H9 (cell line): ENCODE measurements at regions not wholly inside any gene's neighbourhood (a gene's known extent, or its start where the extent isn't known, plus 50 kb on each side); places are given as distances from the start of the nearest gene placed in this dataset.
"Not testable (repeated sequence)": the region's sequence is repeated elsewhere in the genome, so short reads cannot be mapped to it uniquely, and the experiment has no call there.

Experiments
- DNase-seq: peaks from one replicate; pipeline ENCODE4 v3.0.0-alpha.2; 2017
- H2AFZ ChIP-seq: one replicate; pipeline ENCODE4 v1.6.1; 2013; ENCODE audit warnings: mild to moderate bottlenecking, low read length, control low read depth, moderate library complexity
- H2AK5ac ChIP-seq: 2 replicates; pipeline ENCODE4 v1.6.1; 2013; ENCODE audit warnings: low read length, control low read depth, mixed read lengths; ENCODE audit not compliant: insufficient read length
- H2BK120ac ChIP-seq: one replicate; pipeline ENCODE4 v1.6.1; 2013; ENCODE audit warnings: low read depth, mild to moderate bottlenecking, low read length, control low read depth, inconsistent platforms; ENCODE audit not compliant: poor library complexity, severe bottlenecking
- H2BK12ac ChIP-seq: 2 replicates; pipeline ENCODE4 v1.6.1; 2013; ENCODE audit warnings: low read length, control low read depth, mixed read lengths, low read depth; ENCODE audit not compliant: insufficient read length
- H2BK15ac ChIP-seq: 2 replicates; pipeline ENCODE4 v1.6.1; 2013; ENCODE audit warnings: low read depth, low read length, control low read depth
- H2BK20ac ChIP-seq: one replicate; pipeline ENCODE4 v1.6.1; 2013; ENCODE audit warnings: low read depth, mild to moderate bottlenecking, low read length, control low read depth, inconsistent platforms; ENCODE audit not compliant: poor library complexity, severe bottlenecking
- H2BK5ac ChIP-seq: 2 replicates; pipeline ENCODE4 v1.6.1; 2013; ENCODE audit warnings: low read length, control low read depth, mixed read lengths; ENCODE audit not compliant: insufficient read length
- H3K14ac ChIP-seq: 2 replicates; pipeline ENCODE4 v1.6.1; 2013; ENCODE audit warnings: low read length, control low read depth; ENCODE audit not compliant: insufficient read depth
- H3K18ac ChIP-seq: 2 replicates; pipeline ENCODE4 v1.6.1; 2013; ENCODE audit warnings: low read depth, mild to moderate bottlenecking, mixed read lengths, low read length, control low read depth; ENCODE audit not compliant: insufficient read length
- H3K23ac ChIP-seq: 2 replicates; pipeline ENCODE4 v1.6.1; 2013; ENCODE audit warnings: low read length, control low read depth, mixed read lengths, low read depth; ENCODE audit not compliant: insufficient read length
- H3K23me2 ChIP-seq: 2 replicates; pipeline ENCODE4 v1.6.1; 2013; ENCODE audit warnings: low read depth, mild to moderate bottlenecking, mixed read lengths, low read length, control low read depth; ENCODE audit not compliant: insufficient read length, poor library complexity, severe bottlenecking
- H3K27ac ChIP-seq: 2 replicates; pipeline ENCODE4 v1.5.1; 2013; ENCODE audit warnings: low read length, control low read depth, mixed read lengths, low read depth; ENCODE audit not compliant: insufficient read length
- H3K27me3 ChIP-seq: 2 replicates; pipeline ENCODE4 v1.6.1; 2013; ENCODE audit warnings: low read length, control low read depth, inconsistent platforms; ENCODE audit not compliant: insufficient read depth
- H3K4ac ChIP-seq: 2 replicates; pipeline ENCODE4 v1.6.1; 2013; ENCODE audit warnings: low read depth, mild to moderate bottlenecking, control low read depth, inconsistent platforms, low read length, moderate library complexity
- H3K4me1 ChIP-seq: 2 replicates; pipeline ENCODE4 v1.6.1; 2013; ENCODE audit warnings: low read length, control low read depth, inconsistent platforms; ENCODE audit not compliant: insufficient read depth
- H3K4me2 ChIP-seq: 2 replicates; pipeline ENCODE4 v1.6.1; 2013; ENCODE audit warnings: low read length, control low read depth, mixed read lengths; ENCODE audit not compliant: insufficient read length, insufficient read depth
- H3K56ac ChIP-seq: 2 replicates; pipeline ENCODE4 v1.6.1; 2013; ENCODE audit warnings: low read depth, mild to moderate bottlenecking, mixed read lengths, low read length, control low read depth; ENCODE audit not compliant: insufficient read length
- H3K79me1 ChIP-seq: 2 replicates; pipeline ENCODE4 v1.6.1; 2013; ENCODE audit warnings: low read depth, mild to moderate bottlenecking, moderate library complexity, low read length, control low read depth, inconsistent platforms; ENCODE audit not compliant: insufficient read depth, poor library complexity, severe bottlenecking
- H3K79me2 ChIP-seq: 2 replicates; pipeline ENCODE4 v1.6.1; 2013; ENCODE audit warnings: low read length, control low read depth, inconsistent platforms; ENCODE audit not compliant: insufficient read depth
- H3K9ac ChIP-seq: 2 replicates; pipeline ENCODE4 v1.6.1; 2013; ENCODE audit warnings: low read length, control low read depth, mixed read lengths; ENCODE audit not compliant: insufficient read length; ENCODE audit errors: extremely low read depth
- H3K9me3 ChIP-seq: one replicate; pipeline ENCODE4 v1.6.1; 2013; ENCODE audit warnings: low read depth, low read length, inconsistent platforms; ENCODE audit not compliant: control insufficient read depth
- H3T11ph ChIP-seq: one replicate; pipeline ENCODE4 v1.6.1; 2013; ENCODE audit warnings: mild to moderate bottlenecking, low read length, control low read depth, inconsistent platforms
- H4K20me1 ChIP-seq: one replicate; pipeline ENCODE4 v1.6.1; 2013; ENCODE audit not compliant: control insufficient read depth, insufficient read length, insufficient read depth
- H4K5ac ChIP-seq: 2 replicates; pipeline ENCODE4 v1.6.1; 2013; ENCODE audit warnings: low read depth, mild to moderate bottlenecking, mixed read lengths, low read length, control low read depth; ENCODE audit not compliant: insufficient read length
- H4K8ac ChIP-seq: replicated peaks from 2 replicates; pipeline ENCODE4 v1.6.1; 2013; ENCODE audit warnings: low read length, control low read depth, mixed read lengths, low read depth; ENCODE audit not compliant: insufficient read length
- H4K91ac ChIP-seq: 2 replicates; pipeline ENCODE4 v1.6.1; 2013; ENCODE audit warnings: low read depth, mild to moderate bottlenecking, moderate library complexity, mixed read lengths, low read length, control low read depth; ENCODE audit not compliant: insufficient read length
- H3K27ac Mint-ChIP-seq, 3 experiments: 2 replicates in 2 of 3; 3 replicates in 1 of 3; pipeline ENCODE4 v1.8.0; 2020 to 2021; ENCODE audit warnings: mixed read lengths in 3 of 3, mild to moderate bottlenecking in 1 of 3, moderate library complexity in 1 of 3
- H3K27me3 Mint-ChIP-seq: 2 replicates; pipeline ENCODE4 v1.8.0; 2021; ENCODE audit warnings: low read depth, mild to moderate bottlenecking, moderate library complexity, mixed read lengths
- H3K36me3 Mint-ChIP-seq, 3 experiments: 2 replicates in 2 of 3; 3 replicates in 1 of 3; pipeline ENCODE4 v1.8.0; 2020 to 2021; ENCODE audit warnings: low read depth in 3 of 3, mixed read lengths in 3 of 3; ENCODE audit not compliant: insufficient read depth in 1 of 3
- H3K4me1 Mint-ChIP-seq, 2 experiments: 2 replicates each; pipeline ENCODE4 v1.8.0; 2020; ENCODE audit warnings: mixed read lengths in 2 of 2
- H3K4me3 Mint-ChIP-seq, 2 experiments: 2 replicates in 1 of 2; 3 replicates in 1 of 2; pipeline ENCODE4 v1.8.0; 2020 to 2021; ENCODE audit warnings: mild to moderate bottlenecking in 2 of 2, mixed read lengths in 2 of 2, moderate library complexity in 1 of 2
- H3K9me3 Mint-ChIP-seq, 2 experiments: 2 replicates in 1 of 2; 3 replicates in 1 of 2; pipeline ENCODE4 v1.8.0; 2020; ENCODE audit warnings: mild to moderate bottlenecking in 2 of 2, mixed read lengths in 2 of 2, moderate library complexity in 1 of 2
- WGBS: extraction: QIAGEN DNeasy Blood & Tissue Kit; methylation state at CpG from one replicate; pipeline ENCODE4 v1.1.7; 2013; ENCODE audit warnings: missing lambda C conversion rate, low lambda C conversion rate, mixed read lengths; ENCODE audit not compliant: insufficient read length; ENCODE audit errors: extremely low coverage; 5-methylcytosine and 5-hydroxymethylcytosine counted together

DNA sequence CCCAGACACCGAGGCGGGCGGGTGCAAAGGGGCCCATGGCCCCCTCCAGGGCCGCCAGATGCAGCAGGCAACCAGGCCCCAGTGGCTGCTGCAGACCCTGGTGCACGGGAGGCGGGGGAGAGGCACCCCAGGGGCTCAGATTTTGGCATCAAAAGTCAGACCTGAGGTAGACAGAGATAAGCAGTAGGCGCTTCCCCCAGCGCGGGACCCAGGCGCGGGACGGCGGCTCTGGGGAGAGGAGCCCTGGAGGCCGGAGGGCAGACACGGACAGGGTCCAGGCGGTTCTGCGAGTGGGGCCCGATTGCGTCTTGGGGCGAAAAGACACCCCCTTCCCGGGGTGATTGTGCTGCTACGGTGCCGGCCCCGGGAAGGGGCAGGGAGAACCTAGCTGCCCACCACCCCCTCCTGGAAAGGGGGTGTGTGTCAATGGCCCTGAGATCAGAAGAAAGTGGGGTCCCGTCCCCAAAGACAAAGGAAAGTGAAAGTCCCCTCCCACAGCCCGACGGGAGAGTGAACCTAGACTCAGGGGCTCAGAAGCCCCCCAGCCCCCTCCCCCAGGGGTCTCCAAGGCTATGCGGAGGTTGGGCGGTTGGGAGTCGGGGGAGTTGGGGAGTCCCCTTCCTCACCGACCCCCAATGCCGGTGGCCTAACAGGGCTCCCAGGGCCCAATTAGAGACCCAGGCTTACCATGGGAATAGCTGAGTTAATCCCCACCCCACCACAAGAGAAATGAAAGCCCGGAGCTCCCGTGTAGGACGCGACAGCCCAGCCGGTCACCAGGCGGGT, 178.5 kb downstream of the SPATA31A1 start:
- H3K23me2 ChIP-seq, H3K36me3 Mint-ChIP-seq, H2BK120ac ChIP-seq, H2AFZ ChIP-seq, H4K20me1 ChIP-seq, H3K18ac ChIP-seq, H2BK20ac ChIP-seq, H3T11ph ChIP-seq, H3K4me3 Mint-ChIP-seq, H2BK15ac ChIP-seq, H3K27ac Mint-ChIP-seq, H3K79me1 ChIP-seq, H4K91ac ChIP-seq, H3K27me3 Mint-ChIP-seq, H3K23ac ChIP-seq, DNase-seq, H4K5ac ChIP-seq, H3K56ac ChIP-seq, H3K14ac ChIP-seq, H3K4me1 ChIP-seq, H3K4ac ChIP-seq, H3K27ac ChIP-seq, H3K4me1 Mint-ChIP-seq, H2AK5ac ChIP-seq, H2BK12ac ChIP-seq, H4K8ac ChIP-seq, H3K27me3 ChIP-seq, H2BK5ac ChIP-seq, H3K79me2 ChIP-seq, H3K9me3 Mint-ChIP-seq, H3K9ac ChIP-seq, H3K9me3 ChIP-seq, H3K4me2 ChIP-seq: not testable (repeated sequence)
- whole genome bisulfite sequencing: no CpG with 5 or more reads among the region's 38 CpGs

DNA sequence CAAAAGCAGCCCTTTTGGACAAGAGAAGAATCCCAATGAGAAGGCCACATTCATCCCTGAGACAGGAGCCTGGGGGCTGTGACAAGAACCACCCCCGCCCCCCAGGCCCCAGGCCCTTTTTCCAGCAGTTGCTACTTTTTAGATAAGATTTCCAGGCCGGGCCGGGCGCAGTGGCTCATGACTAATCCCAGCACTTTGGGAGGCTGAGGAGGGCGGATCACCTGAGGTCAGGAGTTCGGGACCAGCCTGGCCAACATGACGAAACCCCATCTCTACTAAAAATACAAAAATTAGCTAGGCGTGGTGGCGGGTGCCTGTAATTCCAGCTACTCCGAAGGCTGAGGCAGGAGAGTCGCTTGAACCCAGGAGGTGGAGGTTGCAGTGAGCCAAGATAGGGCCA, 179.4 kb downstream of the SPATA31A1 start:
- H2BK5ac ChIP-seq, H3K4me2 ChIP-seq, H3K79me1 ChIP-seq, H3K27me3 Mint-ChIP-seq, H2AFZ ChIP-seq, H3K27ac ChIP-seq, H3K56ac ChIP-seq, H3K14ac ChIP-seq, H3K9ac ChIP-seq, H2BK20ac ChIP-seq, H4K8ac ChIP-seq, H4K20me1 ChIP-seq, H3K79me2 ChIP-seq, H3K4me3 Mint-ChIP-seq, H2BK15ac ChIP-seq, H3K9me3 Mint-ChIP-seq, H3K23ac ChIP-seq, H4K91ac ChIP-seq, H3K4me1 Mint-ChIP-seq, H3K27me3 ChIP-seq, DNase-seq, H3K23me2 ChIP-seq, H3T11ph ChIP-seq, H3K27ac Mint-ChIP-seq, H3K36me3 Mint-ChIP-seq, H4K5ac ChIP-seq, H2BK12ac ChIP-seq, H3K4me1 ChIP-seq, H3K4ac ChIP-seq, H2AK5ac ChIP-seq, H2BK120ac ChIP-seq, H3K9me3 ChIP-seq, H3K18ac ChIP-seq: not testable (repeated sequence)
- no CpG with 5 or more reads among the region's 11 CpGs for WGBS
